Stimulated activated CD4-positive, alpha-beta T cell treated with anti-CD3 and anti-CD28 coated beads, Interleukin-1b, Interleukin-23, amount 100 ng/mL, for 48 hours (primary cell): ENCODE measurements at regions not wholly inside any gene's neighbourhood (a gene's known extent, or its start where the extent isn't known, plus 50 kb on each side); places are given as distances from the start of the nearest gene placed in this dataset.
"Not testable (repeated sequence)": the region's sequence is repeated elsewhere in the genome, so short reads cannot be mapped to it uniquely, and the experiment has no call there.

Source experiments
- DNase-seq: peaks from one replicate; pipeline ENCODE4 v3.0.0-alpha.2; 2020

DNA sequence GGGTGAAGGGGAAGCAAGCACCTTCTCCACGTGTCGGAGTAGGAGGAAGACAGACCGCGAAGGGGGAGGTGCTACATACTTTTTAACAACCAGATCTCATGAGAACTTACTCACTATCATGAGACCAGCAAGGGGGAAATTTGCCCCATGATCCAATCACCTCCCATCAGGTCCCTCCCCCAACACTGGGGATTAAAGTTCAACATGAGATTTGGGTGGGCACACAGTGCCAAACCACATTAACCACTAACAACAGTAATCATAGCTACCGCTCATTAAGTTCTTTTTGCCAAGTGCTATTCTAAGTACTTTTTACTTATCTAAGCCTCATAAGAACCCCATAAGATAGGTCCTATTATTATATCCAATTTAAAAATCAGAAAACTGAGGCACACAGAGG, 450.5 kb upstream of the DDI1 start:
- no peak for DNase-seq

GRCh38 chr11:103586756-103587155, 449.7 kb upstream of the DDI1 start:
- DNase-seq = no peak

DNA sequence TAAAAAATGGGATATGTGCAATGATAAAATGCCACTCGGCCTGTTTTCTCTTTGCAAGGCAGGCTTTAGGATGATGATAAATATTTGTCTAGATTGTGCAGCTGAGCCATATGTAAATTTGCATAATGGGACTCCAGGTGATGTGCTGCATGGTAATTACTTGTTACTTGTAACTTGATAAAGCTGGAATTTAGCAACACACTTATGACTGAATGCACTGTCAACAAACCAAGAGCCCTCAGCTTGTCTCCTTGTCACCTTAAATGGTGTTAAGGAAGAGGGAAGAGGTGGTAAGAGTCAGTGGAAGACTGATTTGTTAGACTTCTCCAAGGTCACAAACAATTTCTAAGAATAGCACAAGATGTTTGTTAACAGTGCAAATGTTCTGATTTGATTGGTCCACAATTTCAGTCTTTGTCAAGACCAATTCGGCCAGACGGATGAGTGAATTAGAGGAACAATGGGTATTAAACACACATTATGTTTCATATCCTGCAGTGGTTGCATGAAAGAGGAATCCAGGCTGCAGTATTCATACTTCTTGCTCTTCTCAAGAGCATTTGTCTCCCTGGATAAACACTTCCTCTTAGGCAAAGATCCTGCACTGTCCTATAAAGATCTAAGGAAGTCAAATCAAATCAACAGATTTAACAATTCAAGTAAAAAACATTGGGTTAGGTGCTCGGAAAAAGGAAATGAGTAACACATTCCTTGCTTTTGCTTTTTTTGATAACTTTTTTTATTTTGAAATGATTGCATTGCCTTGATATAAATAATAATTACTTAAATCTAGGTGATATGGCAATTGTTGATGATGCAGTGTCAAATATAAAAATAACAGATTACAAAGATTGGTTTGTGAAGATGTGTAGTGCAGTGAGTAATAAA, 448.3 kb upstream of the DDI1 start:
- no peak for DNase-seq

DNA sequence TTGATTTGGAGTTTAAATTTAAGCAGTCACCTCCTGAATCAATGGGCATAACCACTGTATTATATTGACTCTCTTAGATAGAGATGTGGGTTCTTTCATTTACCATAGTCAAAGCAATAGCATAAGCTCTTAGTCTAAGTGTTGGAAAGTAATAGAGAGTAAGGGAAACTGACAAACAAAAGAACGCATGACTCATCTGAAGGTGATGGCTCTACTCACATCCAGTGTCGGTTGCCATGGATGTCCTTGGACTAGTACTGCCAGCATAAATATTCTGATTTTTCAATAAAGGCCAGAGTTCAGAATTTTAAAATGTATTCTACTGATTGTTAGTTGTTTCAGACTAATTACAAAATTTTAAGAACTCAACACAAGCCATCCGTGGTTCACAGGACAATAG, 444.9 kb upstream of the DDI1 start:
- no peak for DNase-seq

- no peak for DNase-seq
Measured at GRCh38 chr11:103594283-103594682, 442.2 kb upstream of the DDI1 start.

DNA sequence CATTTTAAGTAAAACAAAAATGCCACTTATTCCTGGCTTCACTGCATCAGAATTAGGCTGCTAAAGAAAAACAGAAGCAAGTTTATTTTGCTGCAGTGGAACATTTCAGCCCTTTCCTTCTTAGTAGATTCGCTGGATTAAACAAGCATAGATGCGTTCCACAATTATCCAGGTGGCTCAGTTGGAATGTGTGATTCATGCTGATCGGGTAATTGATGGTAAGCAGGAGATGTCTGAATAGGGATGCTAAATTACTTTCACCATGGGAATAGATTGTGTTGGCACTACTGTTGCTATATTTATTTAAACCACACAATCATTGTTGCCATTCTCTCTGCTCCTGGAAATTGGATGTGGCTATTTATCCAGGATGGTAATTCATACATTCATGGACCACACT, 440.1 kb upstream of the DDI1 start:
- no peak for DNase-seq

- peak; percentile 29 for DNase-seq
Measured at GRCh38 chr11:103601225-103601846, 435.1 kb upstream of the DDI1 start.

DNA sequence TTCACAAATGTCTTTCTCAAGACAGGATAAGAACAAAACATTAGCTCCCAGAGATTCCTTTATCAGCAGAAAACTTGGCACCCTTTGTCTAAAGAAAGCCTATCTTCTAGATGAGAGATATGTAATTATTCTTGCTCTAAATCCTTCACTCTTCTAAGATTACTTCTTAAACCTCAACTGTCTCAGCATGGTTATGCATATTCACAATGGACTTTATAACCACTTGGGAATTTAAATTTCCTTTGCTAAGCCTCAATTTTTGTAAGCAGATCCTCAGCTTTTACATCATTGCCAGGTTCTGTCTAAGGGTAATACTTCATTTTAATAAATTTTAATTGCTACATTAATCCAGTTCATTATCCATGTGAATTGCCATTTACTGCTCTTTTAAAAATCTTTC, 433.6 kb upstream of the DDI1 start:
- DNase-seq = no peak

DNA sequence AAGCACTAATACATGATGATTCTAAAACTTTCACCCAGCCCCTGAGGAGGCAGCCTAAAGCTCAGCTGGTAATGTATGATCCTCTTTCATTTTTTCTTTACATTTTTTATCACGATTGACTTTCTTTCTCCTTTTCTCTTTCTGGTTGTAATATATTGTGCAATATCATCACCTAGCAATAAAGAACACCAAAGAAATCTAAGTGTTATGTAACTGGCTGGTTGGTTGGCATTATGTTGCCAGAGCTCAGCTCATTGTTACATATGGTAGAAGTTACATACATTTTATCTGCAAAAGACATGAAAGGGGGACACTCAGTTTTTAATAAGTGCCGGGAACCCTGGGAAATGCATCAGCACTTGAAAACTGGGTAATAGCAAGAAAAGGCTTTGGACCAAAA, 432.1 kb upstream of the DDI1 start:
- DNase-seq = no peak

GRCh38 chr11:103608566-103608965, 427.9 kb upstream of the DDI1 start:
- no peak for DNase-seq

DNA sequence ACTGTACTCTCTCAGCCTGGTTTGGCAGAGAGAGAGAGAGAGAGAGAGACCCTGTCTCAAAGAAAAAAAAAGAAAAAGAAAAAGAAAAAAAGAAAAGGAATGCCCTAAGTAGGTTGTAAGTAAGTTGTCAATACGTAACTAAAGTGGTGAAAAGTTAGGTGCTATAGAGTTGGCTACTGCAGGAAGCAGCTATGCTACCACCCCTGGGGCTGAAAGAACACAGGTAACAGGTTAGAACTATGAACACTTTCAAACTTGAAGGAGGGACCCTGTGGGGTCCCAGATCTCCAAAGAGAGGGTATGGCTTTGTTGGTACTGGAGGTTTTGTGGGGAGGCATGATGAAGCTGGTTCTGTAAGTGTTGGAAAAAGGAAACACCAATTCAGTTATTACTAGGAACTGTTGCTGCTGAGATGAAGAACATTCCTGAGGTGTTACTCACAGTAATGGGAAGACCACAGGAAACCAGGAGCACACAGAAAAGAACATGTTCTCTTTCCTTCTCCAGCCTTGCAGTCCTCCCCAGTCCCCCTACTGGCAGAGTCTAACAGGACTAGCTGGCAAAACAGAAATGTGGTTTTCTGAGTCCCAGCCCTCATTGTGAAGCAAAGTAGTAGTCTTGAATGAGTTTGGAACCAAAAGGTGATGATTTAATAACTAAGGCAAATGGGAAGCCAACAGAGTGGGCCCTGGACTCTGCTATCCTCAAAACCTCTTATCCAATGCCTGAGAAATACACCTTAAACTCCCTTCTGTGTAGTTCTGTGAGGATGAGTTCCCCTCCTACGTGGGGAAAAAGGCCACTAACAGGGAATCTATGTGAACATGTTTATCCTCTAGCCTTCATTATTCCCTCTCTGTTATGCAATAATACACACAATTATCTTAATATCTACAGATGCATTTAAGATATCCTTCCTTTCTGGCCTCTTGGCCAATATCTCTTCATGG, 427.0 kb upstream of the DDI1 start:
- DNase-seq = no peak

GRCh38 chr11:103610435-103610834, 426.0 kb upstream of the DDI1 start:
- DNase-seq = no peak

DNA sequence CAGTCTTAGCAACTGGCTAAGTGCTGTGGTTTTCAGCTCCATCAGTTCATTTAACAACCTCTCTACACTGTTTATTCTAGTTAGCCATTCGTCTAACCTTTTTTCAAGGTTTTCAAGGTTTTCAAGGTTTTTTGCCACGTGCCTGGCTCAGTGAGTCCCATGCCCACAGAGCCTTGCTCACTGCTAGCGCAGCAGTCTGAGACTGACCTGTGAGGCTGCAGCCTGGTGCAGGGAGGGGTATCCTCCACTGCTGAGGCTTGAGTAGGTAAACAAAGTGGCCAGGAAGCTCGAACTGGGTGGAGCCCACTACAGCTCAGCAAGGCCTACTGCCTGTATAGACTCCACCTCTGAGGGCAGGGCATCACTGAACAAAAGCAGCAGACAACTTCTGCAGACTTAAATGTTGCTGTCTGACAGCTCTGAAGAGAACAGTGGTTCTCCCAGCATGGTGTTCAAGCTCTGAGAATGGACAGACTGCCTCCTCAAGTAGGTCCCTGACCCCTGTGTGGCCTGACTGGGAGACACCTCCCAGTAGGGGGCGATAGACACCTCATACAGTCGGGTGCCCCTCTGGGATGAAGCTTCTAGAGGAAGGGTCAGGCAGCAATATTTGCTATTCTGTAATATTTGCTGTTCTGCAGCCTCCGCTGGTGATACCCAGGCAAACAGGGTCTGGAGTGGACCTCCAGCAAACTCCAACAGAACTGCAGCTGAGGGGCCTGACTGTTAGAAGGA, 424.7 kb upstream of the DDI1 start:
- not testable (repeated sequence) for DNase-seq

GRCh38 chr11:103612451-103612850, 424.0 kb upstream of the DDI1 start:
- DNase-seq = not testable (repeated sequence)

- not testable (repeated sequence) for DNase-seq
Measured at GRCh38 chr11:103616586-103616985, 419.9 kb upstream of the DDI1 start.

- no peak for DNase-seq
Measured at GRCh38 chr11:103618528-103618927, 417.9 kb upstream of the DDI1 start.

DNA sequence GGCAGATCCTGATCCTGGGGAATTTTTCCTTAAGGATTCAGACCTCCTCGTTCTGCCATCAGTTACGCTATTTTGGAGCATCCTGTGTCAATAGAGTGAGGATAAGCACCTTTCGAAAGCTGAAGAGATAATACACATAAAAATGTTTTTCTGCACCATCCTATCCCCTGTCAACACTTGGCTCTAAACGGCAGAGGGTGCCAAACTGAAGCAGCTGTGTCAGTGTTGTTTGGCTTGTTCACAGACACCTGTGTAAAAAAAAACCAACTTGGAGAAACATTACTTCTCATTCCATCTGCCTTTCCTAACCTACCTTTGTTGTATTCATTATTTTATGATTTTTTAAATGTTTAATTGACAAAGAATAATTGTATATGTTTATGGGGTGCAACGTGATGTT, 417.0 kb upstream of the DDI1 start:
- no peak for DNase-seq

DNA sequence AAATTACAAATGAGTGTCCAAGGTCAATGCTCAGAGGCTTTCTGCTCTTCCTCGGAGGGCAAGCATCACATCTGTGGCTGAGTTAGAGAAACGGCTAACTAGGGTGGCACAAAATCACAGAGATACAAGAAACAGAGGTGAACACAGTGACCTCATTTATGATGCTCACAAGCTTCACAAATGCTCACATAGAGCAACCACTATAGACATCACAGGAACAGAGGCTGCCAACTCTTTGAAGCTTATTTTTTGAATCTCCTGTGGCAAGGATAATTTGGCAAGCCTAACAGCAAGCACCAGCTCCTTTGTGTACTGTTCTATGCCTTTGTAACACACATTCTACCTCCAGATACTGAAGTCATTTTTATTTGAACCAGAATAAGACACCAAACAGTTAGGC, 416.5 kb upstream of the DDI1 start:
- no peak for DNase-seq

GRCh38 chr11:103622296-103622695, 414.1 kb upstream of the DDI1 start:
- DNase-seq = no peak

- DNase-seq = no peak
Measured at GRCh38 chr11:103623933-103624332, 412.5 kb upstream of the DDI1 start.

DNA sequence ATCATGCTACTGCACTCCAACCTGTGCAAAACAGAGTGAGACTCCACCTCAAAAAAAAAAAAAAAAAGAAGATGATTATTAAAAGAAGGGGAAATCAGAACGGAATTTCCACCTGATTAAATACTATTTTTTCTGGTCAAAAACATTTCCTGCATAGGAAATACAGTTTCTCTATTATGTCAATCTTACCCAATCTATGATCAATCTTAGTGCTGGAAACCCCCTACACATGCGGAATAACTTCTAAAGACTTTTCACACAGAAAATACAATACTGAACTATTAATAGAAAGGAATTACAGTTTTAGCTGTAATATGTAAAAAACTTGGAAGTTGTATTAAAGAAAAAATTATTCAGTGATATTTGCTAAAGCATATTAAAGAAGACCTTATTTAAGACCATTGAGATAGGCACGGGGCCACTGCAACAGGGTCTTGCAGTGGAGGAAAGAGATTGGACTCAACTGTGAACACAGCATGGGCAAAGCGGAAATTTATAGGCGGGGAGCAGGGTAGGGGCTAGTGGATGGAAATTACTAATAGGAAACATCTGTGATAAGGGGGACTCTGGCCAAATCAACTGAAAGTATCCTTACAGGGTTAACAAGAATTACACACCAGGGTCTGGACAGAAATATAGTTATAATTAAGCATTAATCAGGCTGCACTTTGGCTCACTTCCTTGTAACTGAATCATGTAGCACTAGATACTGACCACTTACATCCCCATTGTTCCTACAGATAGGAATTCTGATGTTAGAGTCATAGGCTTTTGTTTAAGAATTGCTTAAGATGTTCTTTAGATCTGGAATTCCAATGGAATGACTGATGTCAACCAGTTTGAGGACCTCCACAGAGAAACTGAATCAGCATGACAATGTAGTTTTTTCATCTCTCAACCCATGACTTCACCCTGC, 411.5 kb upstream of the DDI1 start:
- no peak for DNase-seq

DNA sequence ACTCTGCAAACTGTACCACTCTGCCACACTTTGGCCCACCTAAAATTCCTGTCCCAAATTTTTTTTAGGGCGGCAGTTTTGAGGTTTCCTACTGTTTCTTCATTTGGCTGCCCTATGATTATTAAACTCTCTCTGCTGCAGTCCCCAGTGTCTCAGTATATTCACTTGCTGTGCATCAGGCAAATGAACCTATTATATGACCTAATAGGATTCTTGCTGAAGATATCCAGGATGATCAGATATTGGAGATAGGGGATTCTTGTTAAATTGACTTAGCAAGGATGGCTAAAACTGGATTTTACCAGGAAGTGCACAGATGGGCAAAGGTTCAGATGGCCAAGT, 410.8 kb upstream of the DDI1 start:
- DNase-seq = no peak
